ENCODE measurements at regions not wholly inside any gene's neighbourhood (a gene's known extent, or its start where the extent isn't known, plus 50 kb on each side); places are given as distances from the start of the nearest gene placed in this dataset.

GRCh38 chr11:10398525-10398924 lies 56.5 kb upstream of the AMPD3 start:
- intact Hi-C loops (cut with micrococcal nuclease; ENCODE audit: unreplicated experiment) = no loop called here
- in situ Hi-C loops (cut with HindIII; ENCODE audit: low pct_unique_long_range_greater_than_20kb, low sequenced_read_pairs) = no loop called here
- no peaks in the 10 kb centered on the region for H3K9me3 ChIP-seq (ENCODE audit: control insufficient read depth, insufficient read depth, low read depth, low read length)
- no peak overlapping the region for H3K4me3 ChIP-seq (ENCODE audit: low read depth in 2 of 2, low read length in 2 of 2)
- ATAC-seq (no peak), DNase-seq (ENCODE audit: low read depth, low spot score) (no peak)
- ChIA-PET POLR2A (no interaction called here), CTCF (no interaction called here)
- no TSS peak for BruUV-seq (replicated peaks)
- H3K27ac ChIP-seq (ENCODE audit: low read length) = no peak overlapping the region
- H3K27me3 ChIP-seq (ENCODE audit: control insufficient read depth, insufficient read depth, low read length) = no peaks in the 10 kb centered on the region
- no peaks in the 10 kb centered on the region for H3K4me1 ChIP-seq (ENCODE audit: control insufficient read depth, insufficient read depth, low read length)
- no peaks in the 10 kb centered on the region for H3K36me3 ChIP-seq (ENCODE audit: control insufficient read depth, insufficient read depth, low read length)
- no peak for TF ChIP-seq SIN3A (IDR thresholded peaks at IDR 0.05; ENCODE audit: borderline replicate concordance, insufficient read depth, low read depth, low read length)
- TF ChIP-seq CTCF (IDR thresholded peaks at IDR 0.05) = no peak
- no peak for TF ChIP-seq TCF7L2 (IDR thresholded peaks at IDR 0.05; ENCODE audit: low read depth, low read length)
- TF ChIP-seq POLR2AphosphoS5 (IDR thresholded peaks at IDR 0.05; ENCODE audit: low read depth, low read length) = no peak
- TF ChIP-seq REST (IDR thresholded peaks at IDR 0.05; ENCODE audit: insufficient read depth in 1 of 2, low read depth in 2 of 2, low read length in 1 of 2) = no peak

GRCh38 chr11:10400856-10401255 lies 54.2 kb upstream of the AMPD3 start:
- ChIA-PET POLR2A (no interaction called here), CTCF (interaction anchor here (0.7 kb wide), 1 partner anchor 326 kb away, joined by 7 read pairs; no protein-coding TSS in a partner anchor)
- intact Hi-C loops (cut with micrococcal nuclease; ENCODE audit: unreplicated experiment) (loop anchor here (10.0 kb wide), 1 partner anchor 144 kb away; the partner anchor contains the start of gene RNF141), in situ Hi-C loops (cut with HindIII; ENCODE audit: low pct_unique_long_range_greater_than_20kb, low sequenced_read_pairs) (no loop called here)
- Histone ChIP-seq H3K27ac (ENCODE audit: low read length) (no peak overlapping the region; the same call in 1 of the 2 replicates), H3K9me3 (ENCODE audit: control insufficient read depth, insufficient read depth, low read depth, low read length) (no peaks in the 10 kb centered on the region), H3K4me3 (ENCODE audit: low read depth in 2 of 2, low read length in 2 of 2) (no peak overlapping the region), H3K27me3 (ENCODE audit: control insufficient read depth, insufficient read depth, low read length) (no peaks in the 10 kb centered on the region), H3K4me1 (ENCODE audit: control insufficient read depth, insufficient read depth, low read length) (peaks cover 3% of the 10 kb centered on the region), H3K36me3 (ENCODE audit: control insufficient read depth, insufficient read depth, low read length) (no peaks in the 10 kb centered on the region)
- no TSS peak for BruUV-seq (replicated peaks)
- TF ChIP-seq SIN3A (IDR thresholded peaks at IDR 0.05; ENCODE audit: borderline replicate concordance, insufficient read depth, low read depth, low read length) (no peak), CTCF (IDR thresholded peaks at IDR 0.05) (no peak), POLR2AphosphoS5 (IDR thresholded peaks at IDR 0.05; ENCODE audit: low read depth, low read length) (no peak), TCF7L2 (IDR thresholded peaks at IDR 0.05; ENCODE audit: low read depth, low read length) (no peak), REST (IDR thresholded peaks at IDR 0.05; ENCODE audit: insufficient read depth in 1 of 2, low read depth in 2 of 2, low read length in 1 of 2) (no peak)
- no peak for ATAC-seq
- DNase-seq (ENCODE audit: low read depth, low spot score) = no peak
